ENCODE measurements at regions not wholly inside any gene's neighbourhood (a gene's known extent, or its start where the extent isn't known, plus 50 kb on each side); places are given as distances from the start of the nearest gene placed in this dataset.

DNA sequence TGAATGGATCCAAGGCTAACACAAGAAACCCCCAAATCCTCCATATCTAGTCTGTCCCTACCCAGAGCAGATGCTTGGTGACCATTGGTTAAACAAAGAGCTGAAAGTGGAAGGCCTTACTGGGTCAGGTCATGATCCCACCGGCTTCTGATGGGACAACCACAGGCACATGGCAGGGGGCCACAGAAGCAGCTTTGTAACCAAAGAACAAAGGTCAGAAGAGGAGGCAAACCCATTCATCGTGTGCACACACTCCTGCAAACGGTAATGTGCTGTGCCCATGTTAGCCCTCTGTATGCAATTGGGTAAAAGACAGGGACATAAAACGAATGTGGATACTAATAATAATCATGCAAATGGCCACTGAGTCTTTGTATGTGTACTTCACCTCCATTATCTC lies 133.3 kb upstream of the SLC6A11 start:
- Histone ChIP-seq H3K4me2 (ENCODE audit: insufficient read depth, low read length) (no peak overlapping the region), H2AFZ (ENCODE audit: low read depth, low read length) (no peak overlapping the region), H3K36me3 (ENCODE audit: control insufficient read depth in 2 of 2, extremely low read depth in 1 of 2, insufficient read depth in 2 of 2, low read length in 2 of 2) (no peaks in the 10 kb centered on the region), H3K9me3 (replicated peaks; ENCODE audit: control insufficient read depth, insufficient read depth, low read length) (no peaks in the 10 kb centered on the region), H3K9ac (replicated peaks; ENCODE audit: extremely low read depth, insufficient read depth, low read length) (no peak overlapping the region), H3K4me1 (ENCODE audit: control insufficient read depth, extremely low read depth, insufficient read depth, low read length) (no peaks in the 10 kb centered on the region), H3K4me3 (replicated peaks in 1 of 3; ENCODE audit: insufficient read depth in 1 of 3, low read depth in 1 of 3, low read length in 3 of 3) (no peak overlapping the region), H3K79me2 (ENCODE audit: control insufficient read depth, insufficient read depth, low read length) (no peaks in the 10 kb centered on the region), H3K9me1 (replicated peaks; ENCODE audit: control insufficient read depth, extremely low read depth, insufficient read depth, low read length) (no peaks in the 10 kb centered on the region), H4K20me1 (replicated peaks; ENCODE audit: control insufficient read depth, extremely low read depth, insufficient read depth, low read length) (no peaks in the 10 kb centered on the region), H3K27ac (ENCODE audit: insufficient read depth, low read depth, low read length) (no peak overlapping the region), H3K27me3 (ENCODE audit: control insufficient read depth in 2 of 2, insufficient read depth in 2 of 2, low read length in 2 of 2) (no peaks in the 10 kb centered on the region)
- ChIA-PET POLR2A (no interaction called here), CTCF (no interaction called here)
- BruUV-seq (replicated peaks), result no TSS peak
- no peak for DNase-seq (ENCODE audit: low read depth, low spot score)
- FAIRE-seq, result no peak
- TF ChIP-seq JUN (IDR thresholded peaks at IDR 0.05; ENCODE audit: borderline replicate concordance, insufficient read depth, insufficient read length, low read depth) (no peak), POLR2AphosphoS5 (IDR thresholded peaks at IDR 0.05; ENCODE audit: insufficient read depth, low read depth, low read length) (no peak), FOS (IDR thresholded peaks at IDR 0.05; ENCODE audit: borderline replicate concordance, insufficient read depth, low read length) (no peak), GATA2 (IDR thresholded peaks at IDR 0.05; ENCODE audit: insufficient read depth, insufficient read length, low read depth, low read length) (no peak), POLR2A (IDR thresholded peaks at IDR 0.05; ENCODE audit: low read depth, low read length) (no peak), EZH2 (IDR thresholded peaks at IDR 0.05; ENCODE audit: borderline replicate concordance, low read depth, low read length, severe bottlenecking) (no peak), MYC (IDR thresholded peaks at IDR 0.05; ENCODE audit: low read depth, low read length) (no peak)
- TF ChIP-seq, protein P1, sequence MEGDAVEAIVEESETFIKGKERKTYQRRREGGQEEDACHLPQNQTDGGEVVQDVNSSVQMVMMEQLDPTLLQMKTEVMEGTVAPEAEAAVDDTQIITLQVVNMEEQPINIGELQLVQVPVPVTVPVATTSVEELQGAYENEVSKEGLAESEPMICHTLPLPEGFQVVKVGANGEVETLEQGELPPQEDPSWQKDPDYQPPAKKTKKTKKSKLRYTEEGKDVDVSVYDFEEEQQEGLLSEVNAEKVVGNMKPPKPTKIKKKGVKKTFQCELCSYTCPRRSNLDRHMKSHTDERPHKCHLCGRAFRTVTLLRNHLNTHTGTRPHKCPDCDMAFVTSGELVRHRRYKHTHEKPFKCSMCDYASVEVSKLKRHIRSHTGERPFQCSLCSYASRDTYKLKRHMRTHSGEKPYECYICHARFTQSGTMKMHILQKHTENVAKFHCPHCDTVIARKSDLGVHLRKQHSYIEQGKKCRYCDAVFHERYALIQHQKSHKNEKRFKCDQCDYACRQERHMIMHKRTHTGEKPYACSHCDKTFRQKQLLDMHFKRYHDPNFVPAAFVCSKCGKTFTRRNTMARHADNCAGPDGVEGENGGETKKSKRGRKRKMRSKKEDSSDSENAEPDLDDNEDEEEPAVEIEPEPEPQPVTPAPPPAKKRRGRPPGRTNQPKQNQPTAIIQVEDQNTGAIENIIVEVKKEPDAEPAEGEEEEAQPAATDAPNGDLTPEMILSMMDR (IDR thresholded peaks at IDR 0.05; ENCODE audit: extremely low read depth in 1 of 2, insufficient read depth in 1 of 2, low read depth in 1 of 2, low read length in 2 of 2), result no peak
- TF ChIP-seq, protein P2, sequence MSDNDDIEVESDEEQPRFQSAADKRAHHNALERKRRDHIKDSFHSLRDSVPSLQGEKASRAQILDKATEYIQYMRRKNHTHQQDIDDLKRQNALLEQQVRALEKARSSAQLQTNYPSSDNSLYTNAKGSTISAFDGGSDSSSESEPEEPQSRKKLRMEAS (IDR thresholded peaks at IDR 0.05; ENCODE audit: insufficient read depth, insufficient read length), result no peak
- dilution Hi-C loops (cut with MboI; ENCODE audit: extremely low pct_ligation_motif_present, low sequenced_read_pairs), result no loop called here
- intact Hi-C loops (cut with micrococcal nuclease), result no loop called here
